ENCODE measurements at regions not wholly inside any gene's neighbourhood (a gene's known extent, or its start where the extent isn't known, plus 50 kb on each side); places are given as distances from the start of the nearest gene placed in this dataset.
"Not testable (repeated sequence)": the region's sequence is repeated elsewhere in the genome, so short reads cannot be mapped to it uniquely, and the experiment has no call there.

DNA sequence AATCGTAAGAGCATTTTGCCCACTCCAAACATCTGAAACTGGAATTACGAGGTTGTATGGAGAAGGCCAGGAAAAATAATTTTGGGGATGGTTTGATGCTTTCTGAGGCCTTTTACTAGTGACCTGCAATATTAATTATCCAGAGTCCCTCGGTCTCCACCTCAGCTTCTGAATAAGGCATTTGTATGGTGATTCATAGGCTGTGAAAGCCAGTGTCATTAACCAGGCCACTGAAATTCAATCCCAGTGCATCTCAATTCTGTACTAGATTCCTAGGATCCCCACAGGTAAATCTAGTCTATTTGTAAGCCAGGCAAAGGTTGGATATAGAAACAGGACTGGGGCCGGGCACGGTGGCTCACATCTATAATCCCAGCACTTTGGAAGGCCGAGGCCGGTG is 135.4 kb upstream of the RBPJ start:
- no peak for DNase-seq
- POLR2A ChIA-PET: no interaction called here
- Mint-ChIP-seq H3K36me3 (no peaks in the 10 kb centered on the region), H3K27ac (no peak overlapping the region), H3K9me3 (no peaks in the 10 kb centered on the region), H3K4me3 (no peak overlapping the region), H3K27me3 (no peaks in the 10 kb centered on the region), H3K4me1 (no peaks in the 10 kb centered on the region)
- no peak for ATAC-seq (ENCODE audit: low read depth)

GRCh38 chr4:26191353-26191752 is 129.5 kb upstream of the RBPJ start:
- POLR2A ChIA-PET: no interaction called here
- Mint-ChIP-seq H3K4me1 (peaks cover 18% of the 10 kb centered on the region), H3K27me3 (peaks cover 2% of the 10 kb centered on the region), H3K9me3 (peaks cover 12% of the 10 kb centered on the region), H3K36me3 (peaks cover 12% of the 10 kb centered on the region), H3K27ac (no peak overlapping the region), H3K4me3 (no peak overlapping the region)
- ATAC-seq (ENCODE audit: low read depth): no peak
- DNase-seq: no peak

- Mint-ChIP-seq H3K36me3 (peaks cover 16% of the 10 kb centered on the region), H3K27ac (no peak overlapping the region), H3K4me3 (no peak overlapping the region), H3K9me3 (peaks cover 12% of the 10 kb centered on the region), H3K4me1 (peaks cover 32% of the 10 kb centered on the region), H3K27me3 (peaks cover 2% of the 10 kb centered on the region)
- DNase-seq: no peak
- POLR2A ChIA-PET: interaction anchor here (1.6 kb wide), 1 partner anchor 126 kb away, joined by 6 read pairs; no protein-coding TSS in a partner anchor
- no peak for ATAC-seq (ENCODE audit: low read depth)
Measured at GRCh38 chr4:26192899-26193869, 127.6 kb upstream of the RBPJ start.

DNA sequence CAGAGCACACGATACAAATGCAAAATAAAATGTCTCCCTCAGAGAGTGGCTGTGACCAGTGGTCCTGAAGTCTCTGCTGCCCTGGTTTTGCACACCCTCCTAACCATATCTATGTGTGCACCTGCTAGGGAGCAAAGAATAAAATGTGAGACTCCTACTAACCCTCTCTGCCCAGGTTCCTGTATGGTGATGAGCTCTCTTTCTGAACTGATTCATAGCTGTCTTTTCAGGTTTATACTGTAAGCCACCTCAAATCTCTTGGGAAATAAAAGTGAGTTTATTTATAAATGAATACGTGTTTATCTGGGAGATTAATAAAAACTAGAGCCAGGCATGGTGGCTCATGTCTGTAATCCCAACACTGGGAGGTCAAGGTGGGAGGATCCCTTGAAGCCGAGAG is 126.0 kb upstream of the RBPJ start:
- H3K4me3 Mint-ChIP-seq: no peak overlapping the region
- POLR2A ChIA-PET: interaction anchor here (0.8 to 1.6 kb wide), 2 partner anchors 124 to 125 kb away, joined by 3 to 6 read pairs; partner anchors contain the start of gene RBPJ

GRCh38 chr4:26196567-26196966 is 124.2 kb upstream of the RBPJ start:
- no peak overlapping the region for H3K4me3 Mint-ChIP-seq
- no peak for ATAC-seq (ENCODE audit: low read depth)
- peaks cover 24% of the 10 kb centered on the region for H3K36me3 Mint-ChIP-seq
- peak overlapping the region; percentile 96 for H3K27ac Mint-ChIP-seq
- H3K9me3 Mint-ChIP-seq: peaks cover 15% of the 10 kb centered on the region
- peaks cover 53% of the 10 kb centered on the region for H3K4me1 Mint-ChIP-seq
- peaks cover 2% of the 10 kb centered on the region for H3K27me3 Mint-ChIP-seq
- no peak for DNase-seq
- POLR2A ChIA-PET: interaction anchor here (0.6 to 0.9 kb wide), 5 partner anchors 37 to 123 kb away, joined by 3 to 4 read pairs (median 3); no protein-coding TSS in a partner anchor

More for the DNA sequence above, 126.0 kb upstream of the RBPJ start:
- H3K36me3 Mint-ChIP-seq: peaks cover 16% of the 10 kb centered on the region
- peaks cover 44% of the 10 kb centered on the region for H3K4me1 Mint-ChIP-seq
- H3K27ac Mint-ChIP-seq: peak overlapping the region; percentile 53
- H3K9me3 Mint-ChIP-seq: peaks cover 12% of the 10 kb centered on the region
- DNase-seq (no peak), ATAC-seq (ENCODE audit: low read depth) (no peak)
- H3K27me3 Mint-ChIP-seq: peaks cover 2% of the 10 kb centered on the region

DNA sequence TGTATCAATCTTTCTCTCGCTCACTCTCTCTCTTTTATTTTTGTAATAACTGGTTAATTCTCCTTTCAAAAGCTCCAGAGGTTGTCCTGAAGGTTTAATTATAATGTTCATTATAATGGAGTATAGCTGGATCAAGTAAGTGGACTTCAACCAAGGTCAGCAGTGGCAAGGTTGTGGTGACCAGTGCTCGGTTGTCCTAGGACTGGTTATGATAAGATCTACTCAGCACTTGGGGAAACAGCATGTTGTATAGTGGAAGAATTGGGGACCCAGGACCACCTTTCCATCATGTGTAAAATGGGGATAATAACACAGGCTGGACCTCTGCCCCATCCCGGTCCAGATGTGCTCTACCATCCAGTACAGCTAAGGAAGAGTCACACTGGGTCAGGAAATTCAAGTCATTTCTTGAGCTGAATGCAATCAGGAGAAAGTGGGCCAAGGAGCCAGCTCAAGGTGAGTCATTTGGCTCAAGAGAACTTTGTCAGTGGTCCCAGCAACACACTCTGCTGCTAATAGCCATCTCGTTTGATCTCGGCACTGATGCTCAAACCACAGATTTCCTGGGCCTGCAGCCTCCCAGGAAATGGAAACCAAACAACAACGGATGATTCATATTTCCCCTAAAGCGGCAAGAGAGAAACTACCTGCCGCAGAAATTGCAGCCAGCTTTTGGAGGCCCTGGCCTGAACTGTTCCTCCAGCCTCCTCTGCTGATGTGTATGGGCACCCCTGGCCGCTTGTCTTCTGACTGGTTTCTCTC is 123.6 kb upstream of the RBPJ start:
- Mint-ChIP-seq H3K4me3 (peak overlapping the region; percentile 73), H3K36me3 (peaks cover 26% of the 10 kb centered on the region), H3K27ac (peak overlapping the region; percentile 96), H3K4me1 (peaks cover 53% of the 10 kb centered on the region), H3K9me3 (peaks cover 15% of the 10 kb centered on the region), H3K27me3 (peaks cover 2% of the 10 kb centered on the region)
- POLR2A ChIA-PET: interaction anchor here (0.7 to 1.2 kb wide), 5 partner anchors 37 to 123 kb away, joined by 3 to 5 read pairs (median 4); no protein-coding TSS in a partner anchor
- peak; percentile 93 for ATAC-seq (ENCODE audit: low read depth)
- DNase-seq: peak; percentile 64

GRCh38 chr4:26198931-26199330 is 121.9 kb upstream of the RBPJ start:
- Mint-ChIP-seq H3K27ac (peak overlapping the region; percentile 16), H3K4me1 (peaks cover 54% of the 10 kb centered on the region), H3K36me3 (peaks cover 34% of the 10 kb centered on the region), H3K9me3 (peaks cover 16% of the 10 kb centered on the region)
- H3K27me3 Mint-ChIP-seq; H3K4me3 Mint-ChIP-seq; DNase-seq; ATAC-seq (ENCODE audit: low read depth): not testable (repeated sequence)
- POLR2A ChIA-PET: interaction anchor here (0.8 kb wide), 1 partner anchor 57 kb away, joined by 3 read pairs; no protein-coding TSS in a partner anchor

DNA sequence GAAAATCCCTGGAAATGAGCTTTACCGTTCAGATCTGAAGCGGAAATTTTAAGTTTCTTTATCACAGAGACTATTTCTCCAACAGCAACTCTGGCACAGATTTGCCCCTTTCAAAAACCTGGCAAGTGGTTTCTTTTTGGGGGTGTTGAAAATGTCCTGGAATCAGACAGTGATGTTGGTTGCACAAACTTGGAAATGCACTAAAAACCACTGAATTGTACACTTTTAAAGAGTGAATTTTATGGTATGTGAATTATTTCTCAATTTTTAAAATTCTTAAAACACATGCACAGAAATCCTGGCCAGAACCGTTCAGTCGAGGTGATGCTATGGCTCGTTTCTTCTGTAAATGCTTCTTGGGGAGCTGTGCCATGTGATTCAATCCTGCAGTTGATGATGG is 121.2 kb upstream of the RBPJ start:
- DNase-seq: no peak
- POLR2A ChIA-PET: no interaction called here
- Mint-ChIP-seq H3K4me3 (no peak overlapping the region), H3K27ac (peak overlapping the region; percentile 16), H3K36me3 (peaks cover 39% of the 10 kb centered on the region), H3K4me1 (peaks cover 59% of the 10 kb centered on the region), H3K27me3 (peaks cover 2% of the 10 kb centered on the region), H3K9me3 (peaks cover 14% of the 10 kb centered on the region)
- no peak for ATAC-seq (ENCODE audit: low read depth)

- Mint-ChIP-seq H3K9me3 (peaks cover 8% of the 10 kb centered on the region), H3K27me3 (peaks cover 1% of the 10 kb centered on the region), H3K27ac (peak overlapping the region; percentile 37), H3K4me3 (no peak overlapping the region), H3K36me3 (peaks cover 33% of the 10 kb centered on the region), H3K4me1 (peaks cover 55% of the 10 kb centered on the region)
- POLR2A ChIA-PET: no interaction called here
- ATAC-seq (ENCODE audit: low read depth) (no peak), DNase-seq (no peak)
Measured at GRCh38 chr4:26201120-26201519, 119.7 kb upstream of the RBPJ start.

DNA sequence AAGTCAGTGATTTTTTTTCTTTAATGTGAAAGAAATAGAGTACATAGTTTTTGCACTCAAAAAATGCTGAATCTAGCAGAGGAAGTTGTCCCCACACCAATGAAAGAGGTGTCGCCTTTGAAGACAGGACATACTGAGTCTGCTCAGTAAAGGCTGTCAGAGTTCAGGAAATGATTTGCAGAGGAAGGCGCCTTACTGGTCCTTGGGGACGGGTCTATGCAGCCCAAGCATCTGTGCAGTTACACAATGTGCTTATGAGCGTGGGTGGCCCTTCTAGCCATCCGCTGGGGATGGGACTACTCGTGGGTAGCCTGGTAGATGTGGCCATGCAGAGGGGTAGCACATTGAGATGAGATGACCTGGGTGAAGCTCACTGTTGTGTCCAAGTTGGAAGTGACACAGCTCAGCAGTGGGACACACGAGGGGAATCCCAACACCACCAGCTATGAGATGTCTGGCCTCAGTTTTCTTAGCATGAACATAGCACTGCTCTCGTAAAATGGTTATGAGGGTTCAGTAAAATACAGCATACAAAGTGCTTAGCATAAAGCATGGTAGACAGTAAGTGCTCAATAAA is 116.5 kb upstream of the RBPJ start:
- H3K27me3 Mint-ChIP-seq: peaks cover 18% of the 10 kb centered on the region
- ATAC-seq (ENCODE audit: low read depth) (peak; percentile 94), DNase-seq (peak; percentile 43)
- H3K36me3 Mint-ChIP-seq: peaks cover 26% of the 10 kb centered on the region
- peaks cover 30% of the 10 kb centered on the region for H3K4me1 Mint-ChIP-seq
- POLR2A ChIA-PET: no interaction called here
- H3K4me3 Mint-ChIP-seq: peak overlapping the region; percentile 57
- H3K9me3 Mint-ChIP-seq: peaks cover 5% of the 10 kb centered on the region
- H3K27ac Mint-ChIP-seq: peak overlapping the region; percentile 87

GRCh38 chr4:26204911-26205370 is 115.9 kb upstream of the RBPJ start:
- H3K27me3 Mint-ChIP-seq: peaks cover 21% of the 10 kb centered on the region
- peaks cover 28% of the 10 kb centered on the region for H3K4me1 Mint-ChIP-seq
- DNase-seq (no peak), ATAC-seq (ENCODE audit: low read depth) (no peak)
- H3K27ac Mint-ChIP-seq: no peak overlapping the region
- POLR2A ChIA-PET: interaction anchor here (0.5 kb wide), 1 partner anchor 17 kb away, joined by 3 read pairs; no protein-coding TSS in a partner anchor
- H3K9me3 Mint-ChIP-seq: peaks cover 5% of the 10 kb centered on the region
- no peak overlapping the region for H3K4me3 Mint-ChIP-seq
- peaks cover 26% of the 10 kb centered on the region for H3K36me3 Mint-ChIP-seq

- ATAC-seq (ENCODE audit: low read depth): no peak
- H3K9me3 Mint-ChIP-seq: peaks cover 3% of the 10 kb centered on the region
Measured at GRCh38 chr4:26206339-26206738, 114.5 kb upstream of the RBPJ start.

GRCh38 chr4:26206999-26207398 is 113.8 kb upstream of the RBPJ start:
- Mint-ChIP-seq H3K4me3 (no peak overlapping the region), H3K36me3 (peaks cover 16% of the 10 kb centered on the region), H3K27ac (no peak overlapping the region), H3K9me3 (peaks cover 3% of the 10 kb centered on the region), H3K4me1 (peaks cover 20% of the 10 kb centered on the region), H3K27me3 (peaks cover 37% of the 10 kb centered on the region)
- DNase-seq (no peak), ATAC-seq (ENCODE audit: low read depth) (no peak)
- POLR2A ChIA-PET: no interaction called here

More at GRCh38 chr4:26206339-26206738, 114.5 kb upstream of the RBPJ start:
- POLR2A ChIA-PET: no interaction called here
- H3K36me3 Mint-ChIP-seq: peaks cover 18% of the 10 kb centered on the region
- no peak overlapping the region for H3K4me3 Mint-ChIP-seq
- DNase-seq: no peak
- H3K27ac Mint-ChIP-seq: no peak overlapping the region
- H3K27me3 Mint-ChIP-seq: peaks cover 33% of the 10 kb centered on the region
- H3K4me1 Mint-ChIP-seq: peaks cover 21% of the 10 kb centered on the region
